ENCODE measurements at regions not wholly inside any gene's neighbourhood (a gene's known extent, or its start where the extent isn't known, plus 50 kb on each side); places are given as distances from the start of the nearest gene placed in this dataset.

DNA sequence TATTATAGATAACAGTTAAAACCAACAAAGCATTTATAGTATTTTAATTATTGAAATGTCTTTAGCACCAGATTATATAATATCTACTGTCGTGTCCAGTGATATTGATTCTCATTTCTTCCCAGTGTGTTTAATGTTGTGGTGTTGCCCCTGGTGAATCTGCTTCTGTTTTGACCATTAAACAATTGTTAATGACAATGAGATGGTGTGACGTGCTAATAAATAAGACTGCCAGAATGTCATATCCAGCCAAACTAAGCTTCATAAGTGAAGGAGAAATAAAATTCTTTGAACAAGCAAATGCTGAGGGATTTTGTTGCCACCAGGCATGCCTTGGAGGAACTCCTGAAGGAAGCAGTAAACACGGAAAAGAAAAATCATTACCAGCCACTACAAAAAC, 480.0 kb upstream of the ROBO1 start:
- TF ChIP-seq, protein P1, sequence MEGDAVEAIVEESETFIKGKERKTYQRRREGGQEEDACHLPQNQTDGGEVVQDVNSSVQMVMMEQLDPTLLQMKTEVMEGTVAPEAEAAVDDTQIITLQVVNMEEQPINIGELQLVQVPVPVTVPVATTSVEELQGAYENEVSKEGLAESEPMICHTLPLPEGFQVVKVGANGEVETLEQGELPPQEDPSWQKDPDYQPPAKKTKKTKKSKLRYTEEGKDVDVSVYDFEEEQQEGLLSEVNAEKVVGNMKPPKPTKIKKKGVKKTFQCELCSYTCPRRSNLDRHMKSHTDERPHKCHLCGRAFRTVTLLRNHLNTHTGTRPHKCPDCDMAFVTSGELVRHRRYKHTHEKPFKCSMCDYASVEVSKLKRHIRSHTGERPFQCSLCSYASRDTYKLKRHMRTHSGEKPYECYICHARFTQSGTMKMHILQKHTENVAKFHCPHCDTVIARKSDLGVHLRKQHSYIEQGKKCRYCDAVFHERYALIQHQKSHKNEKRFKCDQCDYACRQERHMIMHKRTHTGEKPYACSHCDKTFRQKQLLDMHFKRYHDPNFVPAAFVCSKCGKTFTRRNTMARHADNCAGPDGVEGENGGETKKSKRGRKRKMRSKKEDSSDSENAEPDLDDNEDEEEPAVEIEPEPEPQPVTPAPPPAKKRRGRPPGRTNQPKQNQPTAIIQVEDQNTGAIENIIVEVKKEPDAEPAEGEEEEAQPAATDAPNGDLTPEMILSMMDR (IDR thresholded peaks at IDR 0.05), result no peak
- no peak for TF ChIP-seq POLR2A (IDR thresholded peaks at IDR 0.05)
- TF ChIP-seq POLR2AphosphoS5 (IDR thresholded peaks at IDR 0.05), result no peak
- TF ChIP-seq EP300 (IDR thresholded peaks at IDR 0.05; ENCODE audit: low read depth), result no peak
